ENCODE measurements at regions not wholly inside any gene's neighbourhood (a gene's known extent, or its start where the extent isn't known, plus 50 kb on each side); places are given as distances from the start of the nearest gene placed in this dataset.
"Not testable (repeated sequence)": the region's sequence is repeated elsewhere in the genome, so short reads cannot be mapped to it uniquely, and the experiment has no call there.

DNA sequence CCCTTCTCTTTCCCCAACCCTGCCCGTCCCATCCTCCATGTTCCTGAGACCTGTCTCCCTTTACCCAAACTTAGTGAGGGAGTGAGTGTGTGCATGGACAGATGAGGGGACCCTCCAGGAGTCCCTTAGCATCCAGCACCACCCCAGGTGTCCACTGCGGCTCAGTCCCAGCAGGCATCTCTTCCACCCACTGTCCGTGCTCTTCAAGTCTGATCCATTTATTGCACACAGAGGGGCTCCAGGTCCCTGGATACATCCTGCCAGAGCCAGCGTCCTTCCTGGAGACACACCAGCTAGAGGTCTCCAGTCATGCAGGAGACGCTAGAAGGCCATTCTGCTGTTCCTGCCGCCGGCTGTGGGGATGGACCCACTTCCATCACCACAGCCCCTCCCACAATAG lies 239.2 kb downstream of the ADGRD1 start:
- no peak for DNase-seq

DNA sequence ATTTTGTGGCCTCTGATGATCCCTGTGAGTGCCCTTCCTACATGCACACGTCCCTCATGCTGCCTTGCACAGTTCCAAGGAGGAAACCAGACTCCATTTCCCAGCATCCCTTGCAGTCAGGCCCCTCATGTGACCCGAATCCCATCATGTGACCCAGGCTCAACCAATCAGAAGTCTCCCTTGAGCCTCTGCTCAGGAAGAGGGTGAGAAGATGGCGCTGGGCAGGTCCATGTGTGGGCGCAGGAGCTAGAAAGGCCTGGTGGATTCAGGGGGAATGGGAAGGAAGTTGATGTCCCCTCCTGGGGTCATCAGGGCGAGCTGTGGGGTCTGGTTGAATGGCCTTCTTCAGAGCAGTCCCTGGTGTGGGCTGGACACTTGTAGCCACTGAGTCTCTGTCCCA lies 240.5 kb downstream of the ADGRD1 start:
- DNase-seq = no peak

DNA sequence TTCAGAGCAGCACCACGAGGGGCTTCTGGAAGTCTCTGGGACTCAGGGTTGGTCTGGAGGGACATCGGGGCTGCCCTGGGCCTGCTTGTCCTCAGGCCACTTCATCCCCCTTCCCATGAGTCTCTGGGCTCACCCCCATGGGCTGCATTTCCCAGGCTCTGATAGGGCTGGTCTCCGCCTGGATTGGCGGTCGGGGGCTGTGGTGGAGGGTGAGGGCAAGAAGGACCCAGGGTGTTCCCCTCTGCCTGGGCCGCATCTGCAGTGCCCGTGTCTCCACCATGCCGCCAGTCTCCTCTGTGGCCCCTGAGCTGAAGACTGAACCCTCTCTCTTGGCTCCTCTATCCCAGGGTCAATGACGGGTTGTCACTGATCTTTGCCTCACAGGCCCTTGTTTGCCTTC lies 242.1 kb downstream of the ADGRD1 start:
- DNase-seq = no peak

DNA sequence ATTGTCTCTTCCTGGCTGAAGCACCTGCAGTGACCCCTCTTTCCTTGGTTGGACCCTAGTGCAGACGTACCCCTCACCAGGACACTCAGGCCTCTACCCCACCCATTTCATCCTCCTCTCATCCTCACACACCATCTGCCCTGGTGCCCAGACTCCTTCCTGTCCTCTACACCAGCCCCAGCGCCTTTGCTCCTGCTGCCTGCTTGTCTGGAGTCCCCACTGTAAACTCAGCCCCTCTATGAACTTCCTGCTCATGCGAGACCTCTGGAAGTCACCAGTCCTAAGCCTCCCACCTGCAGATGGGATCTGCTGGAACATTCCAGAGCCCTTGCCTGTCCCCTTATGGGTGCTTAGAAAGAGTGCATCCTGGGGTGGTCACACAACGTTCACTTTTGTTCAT lies 242.5 kb downstream of the ADGRD1 start:
- DNase-seq = no peak

DNA sequence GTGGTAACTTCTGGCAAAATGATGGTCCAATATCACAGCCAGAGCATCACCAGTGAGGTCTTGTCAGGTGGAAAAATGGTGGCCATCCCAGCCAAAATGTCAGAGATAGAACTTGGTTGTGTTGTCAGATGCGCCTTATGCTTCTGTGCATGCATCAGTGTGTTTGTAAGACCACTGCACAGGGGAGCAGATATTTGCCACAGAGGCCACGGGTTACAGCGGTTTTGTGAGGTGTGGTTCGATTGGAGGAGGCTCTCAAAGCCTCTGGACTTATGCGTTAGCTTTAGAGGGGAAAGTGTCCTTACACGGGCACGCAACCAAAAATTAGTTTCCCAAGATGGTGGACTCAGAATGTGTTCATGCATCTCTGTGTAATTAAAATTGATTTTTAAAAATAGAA lies 243.8 kb downstream of the ADGRD1 start:
- DNase-seq = no peak

DNA sequence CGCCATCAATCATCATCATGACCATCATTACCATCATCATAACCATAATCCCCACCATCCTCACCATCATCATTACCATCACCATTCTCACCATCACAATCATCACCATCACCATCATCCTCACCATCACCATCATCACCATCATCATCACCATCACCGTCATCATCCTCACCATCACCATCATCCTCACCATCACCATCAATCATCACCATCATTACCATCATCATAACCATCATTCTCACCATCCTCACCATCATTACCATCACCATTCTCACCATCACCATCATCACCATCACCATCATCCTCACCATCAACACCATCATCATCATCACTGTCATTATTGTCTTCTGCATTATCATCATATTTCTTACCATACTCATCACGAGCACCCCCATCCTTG lies 245.5 kb downstream of the ADGRD1 start:
- no peak for DNase-seq

DNA sequence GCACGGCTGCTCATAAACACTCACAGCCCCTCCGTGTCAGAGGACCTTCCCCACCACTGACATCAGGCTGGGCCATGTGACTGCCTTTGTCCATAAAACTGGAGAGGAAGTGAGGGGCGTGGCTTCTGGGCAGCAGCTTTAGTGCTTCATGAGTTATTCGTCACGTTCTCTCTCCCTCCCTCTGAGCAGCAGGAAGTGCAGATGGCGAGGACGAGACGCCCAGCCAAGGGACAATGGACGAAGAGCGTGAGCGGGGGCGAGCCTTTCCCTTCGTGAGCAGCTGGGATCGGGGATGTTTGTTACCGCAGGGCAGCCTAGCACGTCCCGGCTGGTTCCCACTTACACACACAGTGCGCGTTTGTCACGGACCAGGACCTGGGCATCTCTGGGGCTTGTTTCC lies 248.2 kb downstream of the ADGRD1 start:
- not testable (repeated sequence) for DNase-seq

DNA sequence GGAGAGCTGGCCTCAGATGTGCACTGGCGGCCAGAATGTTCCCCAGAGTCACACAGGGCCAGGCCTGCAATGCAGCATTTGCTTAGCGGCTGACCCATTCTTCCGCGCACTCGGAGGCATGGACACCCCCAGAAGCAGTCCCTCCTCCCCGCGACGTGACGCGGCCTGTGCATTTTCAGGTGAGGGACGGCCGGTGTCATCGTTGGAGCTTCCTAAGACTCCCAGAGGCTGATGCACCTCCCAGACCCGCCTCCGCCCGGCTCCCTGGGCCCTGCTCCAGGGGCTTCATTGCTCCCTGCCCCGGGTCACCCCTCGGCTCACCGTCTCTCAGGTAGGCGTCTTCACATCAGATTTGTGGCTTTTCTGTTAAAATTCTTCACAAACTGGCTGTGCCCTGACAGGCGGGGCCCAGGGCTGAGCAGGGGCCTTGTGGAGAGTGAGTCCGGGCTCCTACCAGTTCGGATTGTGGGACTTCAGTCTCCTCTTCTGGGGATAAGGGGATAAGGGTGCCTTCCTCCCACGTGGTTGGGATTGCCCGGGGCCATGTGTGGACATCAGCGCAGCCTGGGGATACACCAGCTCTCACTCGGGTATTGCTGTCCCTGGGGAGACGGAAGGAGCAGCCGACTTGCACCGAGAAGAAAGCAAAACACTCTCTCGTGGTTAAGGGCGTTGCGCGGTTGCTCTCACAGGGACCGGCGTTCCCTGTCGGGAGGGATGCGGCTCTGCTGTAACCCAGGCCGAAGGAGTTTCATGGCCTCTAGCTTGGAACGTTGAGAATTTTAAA lies 249.1 kb downstream of the ADGRD1 start:
- no peak for DNase-seq

DNA sequence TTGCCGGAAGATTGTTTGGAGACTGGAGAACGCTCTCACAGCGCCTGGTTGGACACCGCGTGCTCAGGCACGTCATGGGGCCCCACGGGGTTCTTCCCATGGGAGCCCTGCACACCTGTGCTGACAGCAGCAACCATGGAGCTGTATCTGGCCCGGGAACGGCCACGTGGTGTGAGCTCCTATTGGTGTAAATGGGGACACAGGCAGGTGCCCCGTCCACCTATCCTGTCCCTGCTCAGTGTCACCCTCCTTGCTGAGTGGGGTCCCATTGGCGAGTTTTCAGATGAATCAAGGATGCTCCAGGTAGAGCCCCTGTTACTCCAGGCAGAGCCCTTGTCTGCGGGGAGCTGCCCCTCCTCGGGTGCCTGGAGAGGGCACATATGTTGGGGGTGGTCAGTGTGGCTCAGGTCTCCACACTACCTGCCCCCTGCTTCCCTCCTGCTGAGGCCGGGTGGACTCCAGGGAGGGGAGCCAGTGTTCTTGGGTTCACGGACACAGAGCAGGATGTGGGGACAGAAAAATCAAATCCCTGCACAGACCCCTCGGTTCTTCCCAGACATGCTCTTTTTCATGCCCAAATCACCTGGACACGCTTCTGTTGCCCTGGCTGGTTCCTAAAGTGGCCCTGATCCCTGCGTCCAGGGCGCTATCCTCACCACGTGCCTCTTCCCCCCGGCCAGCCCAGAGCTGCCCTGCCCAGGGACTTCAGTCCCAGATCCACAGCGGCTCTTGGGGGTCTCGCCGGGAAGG lies 250.1 kb downstream of the ADGRD1 start:
- DNase-seq = no peak

DNA sequence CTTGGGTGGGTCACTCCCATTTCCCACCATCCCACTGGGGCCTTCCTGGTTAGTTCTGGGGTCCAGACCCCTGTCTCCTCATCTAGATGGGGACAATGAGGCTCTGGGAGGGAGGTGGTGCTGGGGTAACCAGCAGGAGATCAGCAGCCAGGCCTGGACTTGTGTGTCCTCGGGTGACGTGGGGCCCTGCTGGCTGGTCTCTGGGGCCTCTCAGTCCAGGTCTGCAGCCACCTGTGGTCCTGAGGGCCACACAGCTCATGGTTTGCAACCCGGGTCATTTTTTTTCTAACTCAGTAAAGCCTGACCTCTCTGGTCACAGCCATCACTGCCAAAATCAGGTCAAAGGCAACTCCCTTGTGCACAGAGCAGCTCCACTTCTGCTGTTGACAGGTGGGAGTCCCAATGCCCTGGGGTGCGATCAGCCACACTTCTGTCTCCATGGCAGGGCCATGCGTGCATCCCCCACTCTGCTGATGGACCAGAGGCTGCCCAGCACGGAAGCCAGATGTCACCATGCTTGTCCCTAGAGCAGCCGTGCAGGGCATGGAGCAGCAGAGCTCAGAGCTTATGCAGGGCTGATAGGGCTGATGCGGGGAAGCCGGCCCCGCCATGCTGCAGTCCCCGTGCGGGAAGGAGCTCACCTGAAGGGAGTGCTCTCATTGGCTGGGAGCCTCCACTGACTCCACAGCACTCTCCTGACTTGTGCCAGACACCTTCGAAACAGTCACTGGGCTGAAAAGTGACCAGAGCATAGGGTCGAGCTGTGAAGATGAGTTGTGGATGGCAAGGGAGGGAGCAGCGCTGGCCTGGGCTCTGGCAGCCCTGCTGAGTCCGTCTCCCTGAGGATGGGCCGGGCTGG lies 250.9 kb downstream of the ADGRD1 start:
- no peak for DNase-seq

DNA sequence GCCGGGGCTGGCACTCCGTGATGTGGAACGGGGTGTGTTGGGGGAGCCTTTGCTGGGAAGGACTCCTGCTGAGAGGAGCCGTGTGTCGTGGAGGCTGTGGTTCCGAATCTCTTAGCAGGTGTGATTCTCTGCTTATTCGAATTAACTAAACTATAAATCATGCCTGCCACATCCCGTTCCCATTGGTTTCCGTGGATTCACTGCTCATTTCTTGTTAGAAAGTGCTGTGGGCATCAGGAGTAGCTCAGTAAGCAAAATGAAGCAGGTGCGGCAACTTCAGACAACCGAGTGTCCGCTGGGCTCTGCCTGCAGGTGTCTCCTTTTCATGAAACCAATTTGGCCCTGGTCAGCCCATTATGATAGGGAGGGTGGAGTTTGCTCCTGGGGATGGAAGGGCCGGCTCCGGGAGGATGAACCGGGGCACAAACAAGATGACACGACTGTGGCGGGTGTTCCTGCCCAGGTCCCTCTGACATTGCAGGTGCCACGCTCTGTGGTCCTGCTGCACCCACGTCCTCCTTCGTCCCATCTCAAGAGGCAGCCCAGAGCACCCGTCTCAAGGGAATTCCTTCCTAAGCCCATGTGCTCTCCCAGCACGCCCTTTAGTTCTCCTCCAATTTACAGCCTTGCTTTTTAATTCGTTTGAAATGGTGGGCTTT lies 251.7 kb downstream of the ADGRD1 start:
- not testable (repeated sequence) for DNase-seq

DNA sequence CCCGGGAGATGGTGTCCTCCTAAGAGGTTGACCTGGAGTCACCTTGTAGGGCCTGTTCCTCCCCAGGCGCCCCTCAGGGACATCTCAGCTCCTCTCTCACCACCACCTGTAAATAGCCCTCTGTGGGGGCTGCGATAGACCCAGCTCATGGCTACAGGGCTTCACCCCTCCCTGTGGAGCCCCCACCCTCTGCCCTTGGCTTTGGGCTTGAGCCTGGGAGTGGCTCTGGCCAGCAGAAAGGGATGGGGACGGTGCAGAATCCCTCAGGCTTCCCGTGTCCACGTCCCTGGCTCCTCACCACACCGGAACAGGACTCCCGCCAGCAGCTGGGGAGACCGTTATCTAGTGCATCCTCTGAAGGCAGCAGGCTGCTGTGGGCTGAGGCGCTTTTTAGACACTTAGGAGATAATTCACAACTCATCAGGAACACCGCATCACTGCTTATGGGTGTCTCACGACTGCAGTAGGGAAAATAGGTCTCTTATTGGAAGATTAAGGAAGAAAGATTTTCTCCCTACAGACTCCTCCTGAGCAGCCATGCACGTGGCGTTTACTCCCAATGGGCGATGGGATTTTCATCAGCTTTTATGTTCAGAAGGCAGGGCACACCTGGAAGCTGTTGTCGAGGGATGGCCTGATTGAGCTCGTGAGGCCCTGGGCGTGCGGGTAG lies 253.1 kb downstream of the ADGRD1 start:
- not testable (repeated sequence) for DNase-seq

DNA sequence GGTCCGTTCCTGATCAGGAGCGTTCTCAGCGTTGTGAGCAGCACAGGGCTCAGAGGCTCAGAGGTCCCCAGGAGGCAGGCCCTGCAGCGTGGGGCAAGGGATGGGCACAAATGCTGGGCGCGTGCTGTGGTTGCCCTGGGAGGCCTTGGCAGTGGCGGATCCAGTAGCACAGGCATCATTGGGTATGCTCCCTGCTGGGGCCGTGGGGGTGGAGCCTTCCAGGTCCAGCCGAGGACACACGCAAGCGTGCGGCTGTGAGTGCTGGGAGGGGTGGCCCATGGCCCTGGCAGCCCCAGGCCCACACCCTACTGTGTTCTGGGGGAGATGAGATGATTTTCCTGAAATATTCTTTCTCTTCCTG lies 253.6 kb downstream of the ADGRD1 start:
- not testable (repeated sequence) for DNase-seq

DNA sequence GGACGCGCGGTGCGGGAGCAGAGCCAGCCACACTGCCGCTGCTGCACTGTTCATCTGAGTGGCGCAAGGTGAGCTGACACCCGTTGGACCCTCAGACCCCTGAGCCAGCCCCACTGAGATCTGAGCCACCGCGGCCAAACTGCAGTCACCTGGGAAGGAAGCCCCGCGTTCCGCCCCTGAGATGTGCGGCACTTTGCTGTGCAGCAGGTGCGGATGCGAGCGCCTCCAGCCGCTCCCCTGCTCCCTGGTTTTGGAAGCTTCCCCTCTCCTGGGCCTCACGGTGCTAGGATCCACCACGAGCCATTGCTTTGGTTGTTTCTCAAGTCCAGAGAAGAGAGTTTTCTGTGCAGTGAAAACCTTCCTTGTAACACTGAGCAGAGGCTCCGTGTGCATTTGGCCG lies 254.1 kb downstream of the ADGRD1 start:
- DNase-seq = not testable (repeated sequence)

DNA sequence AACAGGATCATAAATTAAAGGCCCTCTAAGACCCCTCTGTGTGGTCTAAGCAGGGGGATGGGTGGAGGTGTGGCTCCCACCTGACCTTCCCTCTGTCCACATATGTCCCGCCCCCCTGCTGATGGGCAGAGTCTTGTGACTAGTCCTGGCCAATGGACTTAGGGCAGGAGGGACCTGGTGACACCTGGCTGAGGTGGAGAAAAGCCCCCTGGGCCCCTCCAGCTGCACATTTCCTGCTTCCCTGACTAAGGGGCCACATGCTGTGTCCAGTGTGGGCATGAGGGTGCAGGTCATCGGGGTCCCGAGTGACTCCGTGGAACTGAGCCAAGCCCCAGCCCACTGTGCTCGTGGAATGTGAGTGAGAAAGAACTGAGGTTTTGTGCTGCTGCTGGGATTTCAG lies 254.7 kb downstream of the ADGRD1 start:
- DNase-seq = no peak

DNA sequence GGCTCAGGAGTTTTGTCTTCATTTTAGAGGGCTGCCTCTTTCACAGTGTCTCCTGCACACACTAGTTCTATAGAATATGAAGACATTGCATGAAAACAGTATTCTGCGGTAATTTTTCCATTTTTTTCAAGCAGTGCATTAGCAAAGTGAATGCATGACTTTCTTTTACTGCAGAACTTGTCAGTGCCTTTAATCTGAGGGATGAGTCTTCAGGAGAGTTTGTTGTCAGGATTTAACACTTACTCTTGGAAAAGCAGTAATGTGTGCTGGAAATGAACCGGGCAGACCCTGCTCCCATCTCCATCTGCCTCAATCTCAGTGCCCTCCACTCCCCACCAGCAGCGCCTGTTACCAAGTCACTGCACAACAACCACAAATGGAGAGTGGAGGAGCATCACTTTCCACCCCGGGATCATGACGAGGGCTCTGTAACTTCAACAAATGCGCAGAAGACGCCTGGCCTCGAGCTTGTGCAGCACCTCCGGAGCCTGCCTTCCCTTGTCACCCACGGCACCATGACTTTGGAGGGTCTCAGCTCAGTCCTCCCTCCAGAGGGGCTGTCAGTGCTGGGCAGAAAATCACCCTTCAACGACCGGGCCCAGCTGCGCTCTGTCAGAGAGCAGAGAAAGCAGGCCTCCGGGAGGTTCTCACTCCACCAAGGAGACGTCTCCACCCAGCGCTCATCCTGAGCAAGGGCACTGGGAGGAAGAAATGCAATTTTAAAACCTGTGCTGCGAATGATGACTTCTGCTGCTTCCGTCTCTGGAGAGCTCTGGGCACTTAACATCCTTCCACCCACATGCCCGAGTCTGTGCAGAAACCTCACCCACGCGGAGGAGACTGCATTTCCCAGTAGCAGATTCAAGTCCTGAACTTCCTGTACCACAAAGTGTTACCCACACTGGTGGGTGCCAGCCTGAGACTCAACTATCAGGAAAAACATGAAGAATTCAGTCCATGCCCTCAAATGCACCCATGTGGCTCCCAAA lies 255.7 kb downstream of the ADGRD1 start:
- no peak for DNase-seq

DNA sequence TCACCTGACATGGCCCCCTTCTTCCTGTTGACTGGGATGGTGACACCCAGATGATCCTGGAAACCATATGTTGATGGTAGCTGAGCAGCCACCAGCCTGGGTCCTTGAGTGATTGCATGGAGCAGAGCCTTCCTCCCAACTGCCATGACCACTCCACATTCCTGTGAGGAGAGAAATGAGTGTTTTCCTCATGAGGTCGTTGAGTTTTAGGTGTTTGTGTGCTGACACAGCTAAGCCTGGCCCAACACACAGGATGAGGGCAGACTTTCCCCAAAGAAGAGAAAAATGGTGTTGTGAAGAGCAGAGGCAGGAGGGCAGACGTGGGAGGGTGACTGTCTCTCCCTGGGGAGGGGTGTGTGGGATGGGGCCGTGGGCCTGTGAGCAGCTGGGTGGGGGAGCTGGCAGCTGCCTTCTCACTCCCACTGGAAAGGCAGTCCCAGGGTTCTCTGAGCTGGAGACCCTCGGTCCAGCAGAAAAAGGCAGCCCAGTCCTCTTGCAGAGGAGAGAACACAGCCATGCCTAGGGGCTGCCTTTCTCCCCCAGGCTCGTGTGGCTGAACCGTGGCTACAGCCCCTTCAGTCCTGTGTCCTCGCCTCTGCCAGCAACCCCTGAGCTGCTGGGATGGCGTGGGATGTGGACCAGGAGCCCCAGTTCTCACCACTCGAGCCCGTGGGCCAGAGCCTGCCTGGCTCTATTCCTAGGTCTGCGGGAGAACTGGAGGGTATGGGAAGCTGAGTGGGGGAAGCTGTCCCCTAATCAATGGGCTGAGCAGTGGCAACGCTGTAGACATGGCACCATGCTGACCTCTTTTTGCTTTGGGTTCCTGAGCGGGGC lies 257.0 kb downstream of the ADGRD1 start:
- DNase-seq = no peak

DNA sequence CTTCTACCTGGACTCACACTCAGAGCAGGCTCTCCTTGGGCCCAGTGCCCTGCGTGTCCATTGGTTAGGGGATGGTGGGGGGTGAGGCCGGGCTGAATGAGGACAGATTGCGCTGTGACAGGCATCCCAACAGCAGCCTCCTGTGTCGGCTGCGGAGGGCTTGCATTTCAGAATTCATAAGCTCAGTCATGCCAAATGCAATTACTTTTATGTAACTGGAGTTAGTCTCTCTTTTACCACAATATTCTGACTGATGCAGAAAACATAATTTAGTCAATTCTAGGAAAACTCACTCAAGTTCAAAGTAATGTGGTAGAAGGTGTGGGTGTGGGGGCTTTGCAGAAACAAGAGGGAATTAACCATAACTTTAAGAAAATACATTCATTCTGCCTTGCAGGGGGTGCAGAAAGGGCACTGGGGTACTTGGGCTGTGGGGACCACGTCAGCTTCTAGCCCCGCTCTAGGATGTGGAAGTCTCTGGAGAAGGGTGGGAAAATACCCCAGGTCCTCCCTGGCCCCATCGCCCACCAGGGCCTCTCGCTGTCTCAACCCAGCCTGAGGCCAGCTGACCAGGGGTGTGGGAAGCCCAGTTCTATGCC lies 257.7 kb downstream of the ADGRD1 start:
- DNase-seq = no peak

DNA sequence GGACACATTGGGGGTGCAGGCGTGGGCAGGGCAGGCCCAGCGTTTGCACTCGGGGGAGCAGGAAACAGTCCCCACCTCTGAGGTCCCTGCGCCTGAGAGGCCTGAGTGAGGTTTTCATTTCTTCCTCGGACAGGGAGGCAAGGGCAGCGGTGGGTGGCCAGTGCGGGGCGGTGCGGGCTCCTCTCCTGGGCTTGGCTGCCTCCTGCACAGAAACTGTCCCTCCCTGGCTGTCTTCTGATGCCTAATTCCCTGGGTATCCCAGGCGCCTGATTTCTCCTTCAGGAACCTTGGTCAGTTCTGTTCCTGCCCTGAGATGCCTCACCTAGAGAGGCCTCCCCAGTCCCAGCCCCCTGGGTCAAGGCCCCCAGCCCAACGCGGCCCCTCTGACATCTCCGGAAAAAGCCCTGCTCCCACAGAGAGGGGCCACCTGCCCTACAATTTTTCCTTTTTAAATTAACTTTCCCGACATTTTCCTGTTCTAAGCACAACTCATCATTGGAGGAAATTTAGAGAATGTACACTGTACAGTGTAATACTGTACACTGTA lies 260.3 kb downstream of the ADGRD1 start:
- no peak for DNase-seq

Data from C1 segment of cervical spinal cord (tissue), 14 donors.